OCI-LY3 (cell line): ENCODE measurements at regions not wholly inside any gene's neighbourhood (a gene's known extent, or its start where the extent isn't known, plus 50 kb on each side); places are given as distances from the start of the nearest gene placed in this dataset.
A peak's percentile ranks its signal among the peaks of the same experiment; 100 is the strongest.

Source experiments
- H2AFZ ChIP-seq: fragments of 200-600, 300-600 bp; shearing (Covaris generic); 2 replicates; pipeline ENCODE4 v1.6.0; 2014; ENCODE audit warnings: antibody characterized with exemption, low read depth, low read length
- H3K27ac ChIP-seq: fragments of 200-600, 300-600 bp; sonication (generic); 2 replicates; pipeline ENCODE4 v1.5.1; 2014; ENCODE audit warnings: mild to moderate bottlenecking, low read length, moderate library complexity, mixed read lengths
- H3K27me3 ChIP-seq: fragments of 200-600, 300-600 bp; sonication (generic); 2 replicates; pipeline ENCODE4 v1.6.1; 2014; ENCODE audit warnings: low read depth, low read length, mixed read lengths
- H3K36me3 ChIP-seq: fragments of 200-600, 300-600 bp; sonication (generic); replicated peaks from 2 replicates; pipeline ENCODE3; 2014; ENCODE audit warnings: low read depth, low read length, mixed read lengths
- H3K4me1 ChIP-seq: fragments of 300-600, 200-600 bp; sonication (generic); 2 replicates; pipeline ENCODE4 v1.6.1; 2014; ENCODE audit warnings: low read length, mixed read lengths
- H3K4me2 ChIP-seq: fragments of 200-600, 300-600 bp; sonication (generic); 2 replicates; pipeline ENCODE4 v1.6.1; 2014; ENCODE audit warnings: low read length, mixed read lengths
- H3K4me3 ChIP-seq: fragments of 300-600, 200-600 bp; sonication (generic); 2 replicates; pipeline ENCODE4 v1.5.1; 2014; ENCODE audit warnings: antibody characterized with exemption, mild to moderate bottlenecking, low read length, moderate library complexity
- H3K79me2 ChIP-seq: fragments of 300-600, 200-600 bp; shearing (Covaris generic); 2 replicates; pipeline ENCODE4 v1.6.1; 2014; ENCODE audit warnings: mild to moderate bottlenecking, low read length, mixed read lengths
- H3K9ac ChIP-seq: fragments of 300-600, 200-600 bp; shearing (Covaris generic); 2 replicates; pipeline ENCODE4 v1.6.0; 2014; ENCODE audit warnings: mild to moderate bottlenecking, low read length, moderate library complexity
- H3K9me3 ChIP-seq: fragments of 200-600, 300-600 bp; shearing (Covaris generic); 2 replicates; pipeline ENCODE4 v1.6.1; 2014; ENCODE audit warnings: low read length, mixed read lengths; ENCODE audit not compliant: insufficient read depth
- H4K20me1 ChIP-seq: fragments of 200-600, 300-600 bp; sonication (generic); 2 replicates; pipeline ENCODE4 v1.6.1; 2016; ENCODE audit warnings: low read length, mixed read lengths; ENCODE audit not compliant: insufficient read depth
- CTCF ChIP-seq: fragments of 200-600, 300-600 bp; sonication (generic); IDR thresholded peaks from 2 replicates; pipeline ENCODE4 v1.5.1; 2014; ENCODE audit warnings: antibody characterized with exemption, low read length, low read depth
- EZH2phosphoT487 ChIP-seq: fragments of 200-600 bp; shearing (Covaris generic); IDR thresholded peaks from 2 replicates; pipeline ENCODE4 v1.6.1; 2018; ENCODE audit warnings: antibody characterized with exemption, mixed run types, low read depth

- no peak overlapping the region for H3K4me3 ChIP-seq
- H3K27ac ChIP-seq = no peak overlapping the region
- no peaks in the 10 kb centered on the region for H3K79me2 ChIP-seq
- H4K20me1 ChIP-seq = no peaks in the 10 kb centered on the region
- no peaks in the 10 kb centered on the region for H3K36me3 ChIP-seq
- H3K4me1 ChIP-seq = no peaks in the 10 kb centered on the region
- 0 out of 2 replicates have a peak overlapping the region, but pooled peaks have one; percentile 29 for H2AFZ ChIP-seq
- H3K4me2 ChIP-seq = peak overlapping the region; percentile 8; the same call in 1 of the 2 replicates
- H3K9ac ChIP-seq = no peak overlapping the region
- H3K9me3 ChIP-seq = no peaks in the 10 kb centered on the region
- TF ChIP-seq CTCF (no peak), EZH2phosphoT487 (no peak)
- H3K27me3 ChIP-seq = no peaks in the 10 kb centered on the region
Measured at GRCh38 chr5:87182649-87183048, 85.0 kb upstream of the RASA1 start.

GRCh38 chr5:87183896-87184295, 83.8 kb upstream of the RASA1 start:
- Histone ChIP-seq H2AFZ (no peak overlapping the region), H3K4me1 (no peaks in the 10 kb centered on the region), H3K36me3 (no peaks in the 10 kb centered on the region), H4K20me1 (no peaks in the 10 kb centered on the region), H3K4me2 (no peak overlapping the region), H3K27ac (no peak overlapping the region), H3K9me3 (no peaks in the 10 kb centered on the region), H3K9ac (no peak overlapping the region), H3K27me3 (no peaks in the 10 kb centered on the region), H3K4me3 (no peak overlapping the region), H3K79me2 (no peaks in the 10 kb centered on the region)
- TF ChIP-seq EZH2phosphoT487 (no peak), CTCF (no peak)

GRCh38 chr5:87184605-87185004, 83.1 kb upstream of the RASA1 start:
- no peaks in the 10 kb centered on the region for H3K9me3 ChIP-seq
- TF ChIP-seq CTCF = no peak
- TF ChIP-seq EZH2phosphoT487 = no peak
- no peak overlapping the region for H3K4me3 ChIP-seq
- H3K4me2 ChIP-seq = no peak overlapping the region
- H3K79me2 ChIP-seq = no peaks in the 10 kb centered on the region
- no peak overlapping the region for H3K9ac ChIP-seq
- H2AFZ ChIP-seq = no peak overlapping the region
- no peaks in the 10 kb centered on the region for H4K20me1 ChIP-seq
- H3K36me3 ChIP-seq = no peaks in the 10 kb centered on the region
- no peaks in the 10 kb centered on the region for H3K4me1 ChIP-seq
- no peak overlapping the region for H3K27ac ChIP-seq
- no peaks in the 10 kb centered on the region for H3K27me3 ChIP-seq

- Histone ChIP-seq H3K27ac (no peak overlapping the region), H3K4me3 (no peak overlapping the region), H3K79me2 (no peaks in the 10 kb centered on the region), H3K27me3 (no peaks in the 10 kb centered on the region), H2AFZ (no peak overlapping the region), H3K9me3 (no peaks in the 10 kb centered on the region), H3K4me1 (no peaks in the 10 kb centered on the region), H3K36me3 (no peaks in the 10 kb centered on the region), H3K4me2 (no peak overlapping the region), H3K9ac (no peak overlapping the region), H4K20me1 (no peaks in the 10 kb centered on the region)
- TF ChIP-seq CTCF = no peak
- no peak for TF ChIP-seq EZH2phosphoT487
Measured at GRCh38 chr5:87185838-87186237, 81.8 kb upstream of the RASA1 start.
